ENCODE measurements at regions not wholly inside any gene's neighbourhood (a gene's known extent, or its start where the extent isn't known, plus 50 kb on each side); places are given as distances from the start of the nearest gene placed in this dataset.

GRCh38 chr13:48827709-48828108, 148.0 kb upstream of the FNDC3A start:
- TF ChIP-seq CTCF (IDR thresholded peaks at IDR 0.05) = no peak
- no peak for TF ChIP-seq POLR2A (IDR thresholded peaks at IDR 0.05)
- no peak for TF ChIP-seq POLR2AphosphoS5 (IDR thresholded peaks at IDR 0.05; ENCODE audit: insufficient read depth in 1 of 2, low read depth in 1 of 2)

All from vagina (tissue), 2 donors.